PC-9 (cell line): ENCODE measurements at regions not wholly inside any gene's neighbourhood (a gene's known extent, or its start where the extent isn't known, plus 50 kb on each side); places are given as distances from the start of the nearest gene placed in this dataset.

ENCODE experiments used
- CTCF ChIP-seq: fragments of 200-600 bp; sonication (generic); conservative IDR thresholded peaks from 2 replicates; pipeline ENCODE4 v1.6.1; 2017; ENCODE audit warnings: mixed run types, antibody characterized with exemption, mild to moderate bottlenecking, moderate library complexity
- EZH2 ChIP-seq: fragments of 200-600 bp; sonication (generic); IDR thresholded peaks from 2 replicates; pipeline ENCODE4 v1.8.0; 2017; ENCODE audit warnings: antibody characterized with exemption, low read depth

DNA sequence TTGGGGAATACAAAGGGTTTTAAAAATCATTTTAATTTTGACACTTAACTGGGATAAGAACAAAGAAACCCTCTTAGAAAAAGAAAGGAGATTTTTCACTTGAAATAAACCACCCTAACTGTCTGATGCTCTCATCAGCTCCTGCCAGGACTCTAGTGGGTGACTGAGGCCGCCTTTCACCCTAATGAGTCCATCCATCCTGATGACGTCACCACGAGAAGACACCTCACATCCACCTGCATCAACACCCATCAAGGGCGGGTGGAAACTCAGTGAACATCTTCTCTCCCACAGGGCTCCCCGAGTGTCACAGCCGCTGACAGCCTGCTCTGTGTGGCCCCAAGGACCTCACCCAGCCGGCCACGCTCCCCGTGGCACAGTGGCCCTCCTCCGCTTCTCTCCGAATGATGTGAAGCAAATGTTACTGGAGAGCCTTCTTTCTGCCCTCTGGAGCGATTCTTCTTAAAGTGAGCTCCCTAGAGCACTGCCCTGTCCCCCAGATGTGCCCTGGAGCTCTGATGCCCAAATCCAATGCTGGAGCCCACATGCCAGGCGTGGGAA lies 584.3 kb upstream of the ADAMTS16 start:
- TF ChIP-seq CTCF (no peak), EZH2 (no peak)
